BLaER1 (cell line): ENCODE measurements at regions not wholly inside any gene's neighbourhood (a gene's known extent, or its start where the extent isn't known, plus 50 kb on each side); places are given as distances from the start of the nearest gene placed in this dataset.

Experiments
- H3K27ac ChIP-seq: shearing (Covaris generic); formaldehyde crosslinking; 2 replicates; pipeline ENCODE4 v1.8.1; 2022
- H3K27me3 ChIP-seq: shearing (Covaris generic); formaldehyde crosslinking; 2 replicates; pipeline ENCODE4 v1.8.1; 2022
- H3K36me3 ChIP-seq: shearing (Covaris generic); formaldehyde crosslinking; 2 replicates; pipeline ENCODE4 v1.8.1; 2022
- H3K4me1 ChIP-seq: shearing (Covaris generic); formaldehyde crosslinking; 2 replicates; pipeline ENCODE4 v1.8.1; 2022
- H3K4me2 ChIP-seq: shearing (Covaris generic); formaldehyde crosslinking; 2 replicates; pipeline ENCODE4 v1.8.1; 2022
- H3K4me3 ChIP-seq: shearing (Covaris generic); formaldehyde crosslinking; 2 replicates; pipeline ENCODE4 v1.8.1; 2022
- H3K9ac ChIP-seq: shearing (Covaris generic); formaldehyde crosslinking; 2 replicates; pipeline ENCODE4 v1.8.1; 2022
- H3K9me3 ChIP-seq: shearing (Covaris generic); formaldehyde crosslinking; 2 replicates; pipeline ENCODE4 v1.8.1; 2022
- H4K20me1 ChIP-seq: shearing (Covaris generic); formaldehyde crosslinking; 2 replicates; pipeline ENCODE4 v1.8.1; 2022
- Cebpa-rat ChIP-seq: shearing (Covaris generic); IDR thresholded peaks from 2 replicates; pipeline ENCODE4 v1.8.1; 2022

DNA sequence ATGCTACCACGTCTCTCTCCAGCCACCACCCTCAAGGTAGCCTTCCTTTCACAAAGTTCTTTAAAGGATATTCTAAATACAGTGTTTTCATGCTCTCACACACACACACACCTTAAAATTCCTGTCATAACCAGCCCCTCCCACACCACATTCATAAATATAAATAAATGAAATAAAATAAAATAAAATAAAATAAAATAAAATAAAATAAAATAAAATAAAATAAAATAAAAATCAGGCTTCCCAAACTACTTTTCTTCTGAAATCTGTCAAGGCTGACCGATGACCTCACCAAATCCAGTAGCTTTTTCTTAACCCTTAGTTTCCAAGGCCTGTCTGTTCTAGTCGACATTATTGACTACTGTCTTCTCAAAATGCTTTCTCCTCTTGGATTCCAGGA is 378.4 kb downstream of the SEC23A start:
- Histone ChIP-seq H3K9ac (no peak overlapping the region), H3K27ac (no peak overlapping the region), H4K20me1 (no peaks in the 10 kb centered on the region), H3K27me3 (no peaks in the 10 kb centered on the region), H3K36me3 (no peaks in the 10 kb centered on the region), H3K4me2 (no peak overlapping the region), H3K9me3 (no peaks in the 10 kb centered on the region), H3K4me1 (no peaks in the 10 kb centered on the region), H3K4me3 (no peak overlapping the region)
- no peak for TF ChIP-seq Cebpa-rat

DNA sequence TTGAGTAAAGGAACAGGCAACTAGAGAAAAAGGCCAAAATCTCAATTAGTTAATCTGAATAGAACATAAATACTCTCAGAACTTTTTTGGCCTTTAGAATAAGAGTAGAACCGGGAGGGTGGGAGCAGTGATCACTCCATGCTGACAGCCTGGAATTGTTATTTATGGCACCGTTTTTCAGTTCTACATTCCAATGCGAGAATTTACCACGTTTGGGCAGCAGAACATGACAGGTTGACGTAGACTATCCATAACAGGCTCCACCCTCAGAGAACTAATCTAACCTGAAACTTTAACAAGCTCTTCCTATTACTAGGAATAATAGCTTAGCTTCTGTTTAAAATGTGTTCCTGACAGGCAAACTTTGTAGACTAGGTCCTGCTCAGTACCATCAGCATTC is 379.1 kb downstream of the SEC23A start:
- Histone ChIP-seq H3K27ac (no peak overlapping the region), H3K4me1 (no peaks in the 10 kb centered on the region)

DNA sequence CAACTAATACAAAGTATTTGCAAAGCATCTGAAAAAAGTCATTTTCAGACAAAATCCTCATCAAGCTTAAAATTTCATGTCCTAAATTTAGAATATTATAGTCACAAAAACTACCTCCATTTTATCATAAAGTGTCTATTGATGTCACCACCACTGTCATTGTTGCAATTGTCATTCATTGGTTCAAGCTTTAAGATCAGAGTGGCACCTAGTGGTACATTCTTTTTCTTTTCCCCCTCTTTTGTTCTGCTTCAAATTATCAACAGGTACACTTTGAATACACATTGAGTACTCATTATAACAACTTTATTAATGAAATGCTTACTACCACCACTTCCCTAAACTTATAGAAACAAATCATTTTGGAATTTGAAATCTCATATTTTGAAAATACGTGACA is 379.8 kb downstream of the SEC23A start:
- no peaks in the 10 kb centered on the region for H4K20me1 ChIP-seq
- no peak for TF ChIP-seq Cebpa-rat
- no peak overlapping the region for H3K9ac ChIP-seq
- no peak overlapping the region for H3K27ac ChIP-seq
- H3K36me3 ChIP-seq: no peaks in the 10 kb centered on the region
- no peak overlapping the region for H3K4me3 ChIP-seq
- no peaks in the 10 kb centered on the region; the same call in 1 of the 2 replicates for H3K4me1 ChIP-seq
- H3K4me2 ChIP-seq: no peak overlapping the region
- H3K9me3 ChIP-seq: no peaks in the 10 kb centered on the region
- no peaks in the 10 kb centered on the region for H3K27me3 ChIP-seq

More for the DNA sequence above, 379.1 kb downstream of the SEC23A start:
- H4K20me1 ChIP-seq: no peaks in the 10 kb centered on the region
- H3K27me3 ChIP-seq: no peaks in the 10 kb centered on the region
- no peak overlapping the region for H3K4me2 ChIP-seq
- no peaks in the 10 kb centered on the region for H3K36me3 ChIP-seq
- no peak for TF ChIP-seq Cebpa-rat
- no peak overlapping the region for H3K9ac ChIP-seq
- H3K9me3 ChIP-seq: no peaks in the 10 kb centered on the region
- no peak overlapping the region for H3K4me3 ChIP-seq

DNA sequence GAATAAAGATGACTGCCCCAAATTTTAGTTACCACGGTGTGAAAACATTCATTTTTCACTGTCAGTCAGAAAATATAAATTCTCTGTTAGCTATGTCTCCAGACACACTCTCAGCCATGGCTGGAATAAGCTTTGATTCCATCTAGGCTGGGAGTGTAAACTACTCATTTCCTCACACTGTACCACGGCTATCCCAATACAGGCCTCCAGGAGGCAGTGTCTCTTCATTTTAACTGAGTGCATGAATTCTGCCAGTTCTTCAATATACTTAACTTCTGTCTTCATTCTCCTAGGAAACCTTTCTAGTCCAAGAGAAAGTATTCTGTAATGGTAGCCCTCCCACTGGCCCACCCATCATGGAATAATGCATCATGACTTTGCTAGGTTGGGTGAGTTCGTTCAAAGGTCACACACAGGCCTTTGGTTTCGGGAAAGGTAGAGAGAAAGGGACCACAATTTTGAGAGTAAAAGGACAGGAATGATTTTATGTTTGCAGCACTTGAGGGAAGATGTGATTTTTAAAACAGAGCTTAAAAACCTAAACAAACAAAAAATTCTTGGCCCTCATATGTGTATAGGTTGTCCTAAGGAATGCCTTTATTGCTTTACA is 381.1 kb downstream of the SEC23A start:
- no peak for TF ChIP-seq Cebpa-rat
- no peak overlapping the region for H3K27ac ChIP-seq
- no peak overlapping the region for H3K4me2 ChIP-seq
- no peaks in the 10 kb centered on the region for H4K20me1 ChIP-seq
- H3K36me3 ChIP-seq: no peaks in the 10 kb centered on the region
- H3K4me1 ChIP-seq: peaks cover 9% of the 10 kb centered on the region
- no peaks in the 10 kb centered on the region for H3K9me3 ChIP-seq
- H3K27me3 ChIP-seq: no peaks in the 10 kb centered on the region
- no peak overlapping the region for H3K4me3 ChIP-seq
- no peak overlapping the region for H3K9ac ChIP-seq

DNA sequence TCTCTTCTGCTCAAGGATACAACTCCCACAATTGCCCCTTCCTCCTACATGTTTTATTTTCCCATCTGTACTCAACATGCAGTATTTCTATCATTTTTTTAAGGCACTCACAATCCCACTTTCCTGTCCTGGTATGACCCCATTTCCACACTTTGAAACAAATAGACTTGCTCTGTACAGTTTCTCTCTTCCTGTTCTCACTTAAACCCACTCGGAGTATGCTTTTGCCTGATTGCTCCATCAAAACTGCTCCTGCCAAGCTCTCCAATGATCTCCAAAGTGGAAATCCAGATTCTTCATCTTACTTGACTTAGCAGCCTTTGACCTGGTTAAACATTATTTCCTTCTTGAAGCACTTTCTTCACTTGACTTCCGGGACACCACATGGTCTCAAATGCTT is 384.5 kb downstream of the SEC23A start:
- Histone ChIP-seq H3K9ac (no peak overlapping the region), H3K9me3 (no peaks in the 10 kb centered on the region)
- TF ChIP-seq Cebpa-rat: no peak

DNA sequence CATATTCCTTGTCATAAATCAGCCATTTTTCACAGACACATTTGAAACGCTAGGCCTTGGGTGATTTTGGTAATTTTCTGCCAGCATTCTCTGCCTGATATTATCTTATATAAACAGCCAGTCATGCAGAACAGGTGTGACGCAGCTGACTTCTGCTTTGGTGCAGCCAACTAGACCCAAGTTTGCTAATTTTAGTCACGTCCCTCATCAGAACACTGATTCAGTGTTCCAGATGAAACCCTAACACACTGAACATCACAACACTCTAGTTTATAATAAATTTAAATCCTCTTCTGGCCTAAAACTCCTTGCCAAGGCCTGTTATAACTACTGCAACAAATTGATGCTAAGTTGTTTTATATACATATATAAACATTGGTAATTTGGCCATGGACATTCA is 386.1 kb downstream of the SEC23A start:
- no peak for TF ChIP-seq Cebpa-rat
- H3K27ac ChIP-seq: peak overlapping the region; percentile 56
- H3K9ac ChIP-seq: 0 out of 2 replicates have a peak overlapping the region, but pooled peaks have one; percentile 2
- peak overlapping the region; percentile 65 for H3K4me2 ChIP-seq
- no peaks in the 10 kb centered on the region for H3K36me3 ChIP-seq
- no peaks in the 10 kb centered on the region for H4K20me1 ChIP-seq
- H3K4me3 ChIP-seq: no peak overlapping the region
- H3K4me1 ChIP-seq: peaks cover 16% of the 10 kb centered on the region
- H3K9me3 ChIP-seq: 0 out of 2 replicates have a peak, but pooled peaks cover 4% of the 10 kb centered on the region
- no peaks in the 10 kb centered on the region for H3K27me3 ChIP-seq

More for the DNA sequence above, 384.5 kb downstream of the SEC23A start:
- Histone ChIP-seq H4K20me1 (no peaks in the 10 kb centered on the region), H3K4me3 (no peak overlapping the region), H3K4me2 (no peak overlapping the region), H3K27me3 (no peaks in the 10 kb centered on the region), H3K27ac (no peak overlapping the region), H3K36me3 (no peaks in the 10 kb centered on the region), H3K4me1 (peaks cover 16% of the 10 kb centered on the region)

DNA sequence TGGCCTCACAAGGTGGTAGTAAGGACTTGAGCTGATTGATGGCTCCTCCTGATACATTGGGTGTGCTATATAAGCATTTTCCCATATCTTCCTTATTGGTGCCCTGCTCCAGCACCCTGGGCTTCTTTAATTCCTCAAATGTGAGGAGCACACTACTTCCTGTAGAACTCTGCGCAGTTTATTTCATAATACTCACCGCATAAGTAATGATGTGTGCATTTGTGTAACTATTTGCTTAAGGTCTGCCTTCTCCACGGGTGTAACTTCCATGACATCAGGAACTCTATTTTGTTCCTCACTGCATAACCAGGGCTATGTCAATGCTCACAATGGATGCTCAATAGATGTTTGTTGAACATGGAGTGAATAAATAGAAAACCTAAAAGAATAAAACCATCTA is 392.2 kb downstream of the SEC23A start:
- Histone ChIP-seq H3K4me1 (no peaks in the 10 kb centered on the region), H3K27me3 (no peaks in the 10 kb centered on the region), H3K36me3 (no peaks in the 10 kb centered on the region), H3K9me3 (0 out of 2 replicates have a peak, but pooled peaks cover 4% of the 10 kb centered on the region), H3K9ac (no peak overlapping the region), H3K27ac (no peak overlapping the region), H3K4me3 (no peak overlapping the region), H4K20me1 (no peaks in the 10 kb centered on the region), H3K4me2 (no peak overlapping the region)
- TF ChIP-seq Cebpa-rat: no peak

DNA sequence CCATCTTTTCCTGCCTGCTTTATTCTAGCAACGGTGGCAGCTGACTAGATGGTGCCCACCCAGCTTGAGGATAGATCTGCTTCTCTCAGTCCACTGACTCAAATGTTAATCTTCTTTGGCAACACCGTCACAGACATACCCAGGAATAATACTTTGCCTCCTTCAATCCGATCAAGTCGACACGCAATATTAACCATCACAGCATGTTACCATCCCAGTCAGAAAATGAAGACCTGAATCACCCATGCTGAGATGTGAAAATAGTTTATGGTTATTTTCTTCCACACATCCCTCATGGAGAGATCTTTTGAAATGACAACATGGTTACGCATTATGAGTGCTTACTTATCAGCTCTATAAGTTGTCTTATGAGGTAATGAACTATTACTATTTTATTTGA is 392.8 kb downstream of the SEC23A start:
- no peak overlapping the region for H3K4me2 ChIP-seq
- TF ChIP-seq Cebpa-rat: no peak
- H3K27ac ChIP-seq: no peak overlapping the region
- H3K9me3 ChIP-seq: 0 out of 2 replicates have a peak, but pooled peaks cover 4% of the 10 kb centered on the region
- H3K4me1 ChIP-seq: no peaks in the 10 kb centered on the region
- H3K36me3 ChIP-seq: no peaks in the 10 kb centered on the region
- H3K4me3 ChIP-seq: no peak overlapping the region
- H4K20me1 ChIP-seq: no peaks in the 10 kb centered on the region
- H3K9ac ChIP-seq: no peak overlapping the region
- H3K27me3 ChIP-seq: no peaks in the 10 kb centered on the region

DNA sequence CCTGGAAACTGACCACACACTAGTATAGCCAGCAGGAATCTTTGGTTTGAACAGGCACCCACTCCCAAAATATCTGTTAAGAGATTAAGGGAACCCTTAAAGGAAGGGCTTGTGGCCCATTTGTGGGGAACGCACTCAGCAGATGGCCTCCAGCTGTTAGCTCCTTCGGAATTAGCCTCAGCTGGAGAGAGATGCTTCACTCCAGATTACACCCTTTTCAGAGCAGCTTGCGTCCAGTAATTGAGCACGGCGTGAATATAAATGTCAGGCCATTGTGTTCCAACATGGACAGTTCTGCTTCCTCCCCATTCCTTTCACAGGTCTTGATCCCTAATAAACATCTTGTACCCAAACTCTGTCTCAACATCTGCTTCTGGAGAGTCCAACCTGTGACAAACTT is 397.8 kb downstream of the SEC23A start:
- H3K4me1 ChIP-seq: peaks cover 10% of the 10 kb centered on the region
- no peak overlapping the region for H3K4me3 ChIP-seq
- peaks cover 7% of the 10 kb centered on the region; the same call in 1 of the 2 replicates for H3K9me3 ChIP-seq
- no peaks in the 10 kb centered on the region for H3K27me3 ChIP-seq
- H3K27ac ChIP-seq: no peak overlapping the region
- no peak overlapping the region for H3K4me2 ChIP-seq
- no peaks in the 10 kb centered on the region for H4K20me1 ChIP-seq
- H3K36me3 ChIP-seq: no peaks in the 10 kb centered on the region
- no peak overlapping the region for H3K9ac ChIP-seq
- no peak for TF ChIP-seq Cebpa-rat

DNA sequence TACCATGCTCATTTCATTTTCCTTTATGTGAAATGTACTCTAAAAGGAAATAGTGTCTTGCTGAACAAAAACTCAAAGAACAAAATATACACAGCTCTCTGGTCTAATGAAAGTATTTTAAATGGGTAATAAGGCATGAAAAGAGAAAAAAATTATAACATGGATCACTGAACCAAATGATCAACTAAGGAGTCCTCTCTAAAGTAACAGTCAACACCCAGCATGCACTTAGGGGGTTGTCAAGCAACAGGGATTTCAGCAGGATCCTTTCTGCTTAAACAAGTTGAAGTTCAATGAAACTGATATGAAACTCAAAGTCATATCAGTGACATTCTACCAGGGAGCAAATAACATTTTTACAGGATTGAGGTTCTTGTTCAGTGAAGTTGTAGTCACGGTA is 398.8 kb downstream of the SEC23A start:
- no peaks in the 10 kb centered on the region for H4K20me1 ChIP-seq
- H3K27me3 ChIP-seq: no peaks in the 10 kb centered on the region
- TF ChIP-seq Cebpa-rat: no peak
- no peaks in the 10 kb centered on the region for H3K36me3 ChIP-seq
- no peak overlapping the region for H3K27ac ChIP-seq
- H3K4me1 ChIP-seq: peaks cover 20% of the 10 kb centered on the region
- peaks cover 7% of the 10 kb centered on the region; the same call in 1 of the 2 replicates for H3K9me3 ChIP-seq
- no peak overlapping the region for H3K4me2 ChIP-seq
- H3K4me3 ChIP-seq: no peak overlapping the region
- no peak overlapping the region for H3K9ac ChIP-seq

DNA sequence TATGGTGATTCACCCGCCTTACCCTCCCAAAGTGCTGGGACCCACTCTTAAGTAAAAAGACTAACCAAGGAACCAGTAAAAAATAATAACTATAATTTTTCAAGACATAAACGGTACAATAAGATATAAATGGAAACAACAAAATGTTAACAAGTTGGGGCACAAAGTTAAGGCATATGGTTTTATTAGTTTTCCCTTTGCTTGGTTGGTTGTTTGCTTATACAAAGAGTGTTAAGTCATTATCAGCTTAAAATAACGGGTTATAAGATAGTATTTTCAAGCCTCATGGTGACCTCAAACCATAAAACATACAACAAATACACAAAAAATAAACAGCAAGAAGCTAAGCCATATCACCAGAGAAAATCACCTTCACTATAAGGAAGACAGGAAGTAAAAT is 406.1 kb downstream of the SEC23A start:
- Histone ChIP-seq H3K9ac (no peak overlapping the region), H4K20me1 (no peaks in the 10 kb centered on the region), H3K9me3 (peaks cover 34% of the 10 kb centered on the region), H3K4me2 (no peak overlapping the region), H3K27me3 (no peaks in the 10 kb centered on the region), H3K4me1 (peaks cover 43% of the 10 kb centered on the region), H3K27ac (no peak overlapping the region), H3K36me3 (no peaks in the 10 kb centered on the region), H3K4me3 (no peak overlapping the region)
- TF ChIP-seq Cebpa-rat: no peak
